Neural progenitor cell (in vitro differentiated cells): ENCODE measurements at regions not wholly inside any gene's neighbourhood (a gene's known extent, or its start where the extent isn't known, plus 50 kb on each side); places are given as distances from the start of the nearest gene placed in this dataset.

Experiments used
- DNase-seq: peaks from one replicate; pipeline ENCODE4 v3.0.0-alpha.2; 2016; ENCODE audit warnings: low spot score
- H2AFZ ChIP-seq: fragments of 200-600 bp; sonication (generic); replicated peaks from 2 replicates; pipeline ENCODE4 v1.6.1; 2016; ENCODE audit warnings: antibody characterized with exemption
- H3F3A ChIP-seq: fragments of 200-600 bp; sonication (generic); 2 replicates; pipeline ENCODE4 v1.6.1; 2016; ENCODE audit warnings: antibody characterized with exemption, low read depth
- H3K27ac ChIP-seq: fragments of 200-600 bp; sonication (generic); 2 replicates; pipeline ENCODE4 v1.5.1; 2016; ENCODE audit warnings: mild to moderate bottlenecking
- H3K27me3 ChIP-seq: fragments of 200-600 bp; sonication (generic); 2 replicates; pipeline ENCODE4 v1.6.1; 2016; ENCODE audit warnings: mild to moderate bottlenecking, moderate library complexity
- H3K36me3 ChIP-seq: fragments of 200-600 bp; sonication (generic); 2 replicates; pipeline ENCODE4 v1.5.1; 2016
- H3K4me1 ChIP-seq: fragments of 200-600 bp; sonication (generic); 2 replicates; pipeline ENCODE4 v1.6.1; 2016; ENCODE audit warnings: mixed run types
- H3K4me2 ChIP-seq: fragments of 200-600 bp; sonication (generic); 2 replicates; pipeline ENCODE4 v1.6.1; 2016
- H3K4me3 ChIP-seq: fragments of 200-600 bp; sonication (generic); 2 replicates; pipeline ENCODE4 v1.5.1; 2016
- H3K79me2 ChIP-seq: fragments of 200-600 bp; sonication (generic); 2 replicates; pipeline ENCODE4 v1.6.1; 2016; ENCODE audit warnings: low read depth
- H3K9ac ChIP-seq: fragments of 200-600 bp; sonication (generic); 2 replicates; pipeline ENCODE4 v1.6.1; 2016
- H3K9me3 ChIP-seq: fragments of 200-600 bp; sonication (generic); 2 replicates; pipeline ENCODE4 v1.5.1; 2016; ENCODE audit warnings: low read depth
- H4K20me1 ChIP-seq: fragments of 200-600 bp; sonication (generic); 2 replicates; pipeline ENCODE4 v1.6.1; 2016; ENCODE audit warnings: low read depth
- H3K27ac Mint-ChIP-seq: 3 replicates; pipeline ENCODE4 v1.8.0; 2021; ENCODE audit warnings: mixed read lengths
- H3K27me3 Mint-ChIP-seq: 2 replicates; pipeline ENCODE4 v1.8.0; 2022; ENCODE audit warnings: low read depth, mild to moderate bottlenecking, inconsistent platforms, moderate library complexity, mixed read lengths; ENCODE audit not compliant: insufficient read depth
- H3K36me3 Mint-ChIP-seq: 3 replicates; pipeline ENCODE4 v1.8.0; 2021; ENCODE audit warnings: mixed read lengths
- H3K4me1 Mint-ChIP-seq: 3 replicates; pipeline ENCODE4 v1.8.0; 2021; ENCODE audit warnings: mixed read lengths
- H3K4me3 Mint-ChIP-seq: 3 replicates; pipeline ENCODE4 v1.8.0; 2021; ENCODE audit warnings: mild to moderate bottlenecking, moderate library complexity, mixed read lengths
- H3K9me3 Mint-ChIP-seq: 3 replicates; pipeline ENCODE4 v1.8.0; 2020; ENCODE audit warnings: mixed read lengths
- CTCF ChIP-seq: fragments of 200-600 bp; sonication (generic); IDR thresholded peaks from 2 replicates; pipeline ENCODE4 v1.5.1; 2017; ENCODE audit warnings: antibody characterized with exemption, mild to moderate bottlenecking
- EZH2 ChIP-seq: fragments of 200-600 bp; sonication (generic); IDR thresholded peaks from 2 replicates; pipeline ENCODE4 v1.6.1; 2017; ENCODE audit warnings: antibody characterized with exemption, mild to moderate bottlenecking, moderate library complexity
- EZH2phosphoT487 ChIP-seq: fragments of 200-600 bp; sonication (generic); IDR thresholded peaks from 2 replicates; pipeline ENCODE4 v1.6.1; 2017; ENCODE audit warnings: antibody characterized with exemption

- H3K27me3 Mint-ChIP-seq = peaks cover 2% of the 10 kb centered on the region
- Histone ChIP-seq H3K27me3 (no peaks in the 10 kb centered on the region), H3K4me3 (no peak overlapping the region), H3K79me2 (no peaks in the 10 kb centered on the region), H3K4me1 (peaks cover 9% of the 10 kb centered on the region), H3K9ac (no peak overlapping the region), H4K20me1 (no peaks in the 10 kb centered on the region), H2AFZ (no peak overlapping the region), H3K27ac (no peak overlapping the region), H3K4me2 (no peak overlapping the region), H3K36me3 (no peaks in the 10 kb centered on the region), H3F3A (no peaks in the 10 kb centered on the region), H3K9me3 (no peaks in the 10 kb centered on the region)
- H3K9me3 Mint-ChIP-seq = peaks cover 16% of the 10 kb centered on the region
- H3K27ac Mint-ChIP-seq = no peak overlapping the region
- peaks cover 1% of the 10 kb centered on the region for H3K36me3 Mint-ChIP-seq
- TF ChIP-seq EZH2 (no peak), EZH2phosphoT487 (no peak), CTCF (no peak)
- peaks cover 10% of the 10 kb centered on the region for H3K4me1 Mint-ChIP-seq
- no peak overlapping the region for H3K4me3 Mint-ChIP-seq
- DNase-seq = no peak
These were observed 1028.3 kb upstream of the WWC1 start for GRCh38 chr5:167263185-167263584.

DNA sequence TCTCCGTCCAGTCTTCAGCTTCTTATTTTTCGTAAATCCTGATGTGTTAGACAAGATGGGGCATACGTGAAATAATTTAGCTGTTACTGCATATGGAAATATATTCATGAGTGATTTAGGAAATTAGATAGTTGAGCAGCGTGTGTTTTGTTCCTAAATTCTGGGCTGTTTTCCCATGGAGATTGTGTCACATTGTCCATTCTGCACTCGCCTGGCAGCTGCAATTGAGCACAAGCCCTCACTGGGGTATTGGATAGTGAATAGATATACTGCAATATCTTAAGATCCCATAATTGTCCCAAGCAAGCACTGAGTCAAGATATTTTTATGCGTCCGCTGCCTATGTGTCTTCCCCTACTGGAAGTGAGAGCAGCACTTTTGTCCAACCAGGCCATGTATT, 1027.1 kb upstream of the WWC1 start:
- Mint-ChIP-seq H3K36me3 (peaks cover 1% of the 10 kb centered on the region), H3K4me1 (peaks cover 10% of the 10 kb centered on the region), H3K27me3 (peaks cover 2% of the 10 kb centered on the region), H3K9me3 (peaks cover 16% of the 10 kb centered on the region), H3K27ac (no peak overlapping the region), H3K4me3 (no peak overlapping the region)
- H3K9me3 ChIP-seq = no peaks in the 10 kb centered on the region
- DNase-seq = no peak
- peaks cover 9% of the 10 kb centered on the region for H3K4me1 ChIP-seq
- no peak overlapping the region for H2AFZ ChIP-seq
- no peaks in the 10 kb centered on the region for H3K79me2 ChIP-seq
- no peak for TF ChIP-seq EZH2
- no peak for TF ChIP-seq CTCF
- TF ChIP-seq EZH2phosphoT487 = no peak
- no peaks in the 10 kb centered on the region for H3K36me3 ChIP-seq
- H3K4me2 ChIP-seq = no peak overlapping the region
- H4K20me1 ChIP-seq = no peaks in the 10 kb centered on the region
- H3K9ac ChIP-seq = no peak overlapping the region
- no peak overlapping the region for H3K27ac ChIP-seq
- H3K4me3 ChIP-seq = no peak overlapping the region
- H3F3A ChIP-seq = no peaks in the 10 kb centered on the region
- no peaks in the 10 kb centered on the region for H3K27me3 ChIP-seq

- Mint-ChIP-seq H3K36me3 (no peaks in the 10 kb centered on the region), H3K27ac (no peak overlapping the region), H3K4me1 (peaks cover 14% of the 10 kb centered on the region), H3K27me3 (peaks cover 2% of the 10 kb centered on the region), H3K4me3 (no peak overlapping the region), H3K9me3 (peaks cover 14% of the 10 kb centered on the region)
- no peak overlapping the region for H3K4me3 ChIP-seq
- H3K79me2 ChIP-seq = no peaks in the 10 kb centered on the region
- TF ChIP-seq EZH2phosphoT487 = no peak
- TF ChIP-seq CTCF = no peak
- no peak for TF ChIP-seq EZH2
- H3K9me3 ChIP-seq = no peaks in the 10 kb centered on the region
- H3K27me3 ChIP-seq = no peaks in the 10 kb centered on the region
- no peaks in the 10 kb centered on the region for H4K20me1 ChIP-seq
- H3K9ac ChIP-seq = no peak overlapping the region
- DNase-seq = no peak
- H3F3A ChIP-seq = no peaks in the 10 kb centered on the region
- peaks cover 9% of the 10 kb centered on the region for H3K4me1 ChIP-seq
- no peak overlapping the region for H2AFZ ChIP-seq
- no peak overlapping the region for H3K27ac ChIP-seq
- no peak overlapping the region for H3K4me2 ChIP-seq
- H3K36me3 ChIP-seq = no peaks in the 10 kb centered on the region
These were observed 1023.1 kb upstream of the WWC1 start for GRCh38 chr5:167268337-167268736.
